ENCODE measurements at regions not wholly inside any gene's neighbourhood (a gene's known extent, or its start where the extent isn't known, plus 50 kb on each side); places are given as distances from the start of the nearest gene placed in this dataset.

DNA sequence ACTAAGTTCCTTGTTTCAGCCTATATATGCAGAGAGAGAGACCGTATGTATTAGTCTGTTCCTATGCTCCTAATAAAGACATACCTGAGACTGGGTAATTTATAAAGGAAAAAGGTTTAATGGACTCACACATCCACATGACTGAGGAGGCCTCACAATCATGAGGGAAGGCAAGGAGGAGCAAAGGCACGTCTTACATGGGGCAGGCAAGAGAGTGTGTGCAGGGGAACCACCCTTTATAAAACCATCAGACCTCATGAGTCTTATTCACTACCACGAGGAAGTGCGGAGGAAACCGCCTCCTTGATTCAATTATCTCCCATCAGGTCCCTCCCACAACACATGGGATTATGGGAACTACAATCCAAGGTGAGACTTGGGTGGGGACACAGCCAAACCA is 73.8 kb downstream of the TMEM18 start:
- TF ChIP-seq CTCF (IDR thresholded peaks at IDR 0.05) (no peak), POLR2AphosphoS5 (IDR thresholded peaks at IDR 0.05) (no peak), POLR2A (IDR thresholded peaks at IDR 0.05) (no peak), EP300 (IDR thresholded peaks at IDR 0.05) (no peak)

Measured in upper lobe of left lung (tissue), 4 donors.